H9 (cell line): ENCODE measurements at regions not wholly inside any gene's neighbourhood (a gene's known extent, or its start where the extent isn't known, plus 50 kb on each side); places are given as distances from the start of the nearest gene placed in this dataset.

Experiments used
- DNase-seq: peaks from one replicate; pipeline ENCODE4 v3.0.0-alpha.2; 2017
- H2AFZ ChIP-seq: one replicate; pipeline ENCODE4 v1.6.1; 2013; ENCODE audit warnings: mild to moderate bottlenecking, low read length, control low read depth, moderate library complexity
- H2AK5ac ChIP-seq: 2 replicates; pipeline ENCODE4 v1.6.1; 2013; ENCODE audit warnings: low read length, control low read depth, mixed read lengths; ENCODE audit not compliant: insufficient read length
- H2BK120ac ChIP-seq: one replicate; pipeline ENCODE4 v1.6.1; 2013; ENCODE audit warnings: low read depth, mild to moderate bottlenecking, low read length, control low read depth, inconsistent platforms; ENCODE audit not compliant: poor library complexity, severe bottlenecking
- H2BK12ac ChIP-seq: 2 replicates; pipeline ENCODE4 v1.6.1; 2013; ENCODE audit warnings: low read length, control low read depth, mixed read lengths, low read depth; ENCODE audit not compliant: insufficient read length
- H2BK15ac ChIP-seq: 2 replicates; pipeline ENCODE4 v1.6.1; 2013; ENCODE audit warnings: low read depth, low read length, control low read depth
- H2BK20ac ChIP-seq: one replicate; pipeline ENCODE4 v1.6.1; 2013; ENCODE audit warnings: low read depth, mild to moderate bottlenecking, low read length, control low read depth, inconsistent platforms; ENCODE audit not compliant: poor library complexity, severe bottlenecking
- H2BK5ac ChIP-seq: 2 replicates; pipeline ENCODE4 v1.6.1; 2013; ENCODE audit warnings: low read length, control low read depth, mixed read lengths; ENCODE audit not compliant: insufficient read length
- H3K14ac ChIP-seq: 2 replicates; pipeline ENCODE4 v1.6.1; 2013; ENCODE audit warnings: low read length, control low read depth; ENCODE audit not compliant: insufficient read depth
- H3K18ac ChIP-seq: 2 replicates; pipeline ENCODE4 v1.6.1; 2013; ENCODE audit warnings: low read depth, mild to moderate bottlenecking, mixed read lengths, low read length, control low read depth; ENCODE audit not compliant: insufficient read length
- H3K23ac ChIP-seq: 2 replicates; pipeline ENCODE4 v1.6.1; 2013; ENCODE audit warnings: low read length, control low read depth, mixed read lengths, low read depth; ENCODE audit not compliant: insufficient read length
- H3K23me2 ChIP-seq: 2 replicates; pipeline ENCODE4 v1.6.1; 2013; ENCODE audit warnings: low read depth, mild to moderate bottlenecking, mixed read lengths, low read length, control low read depth; ENCODE audit not compliant: insufficient read length, poor library complexity, severe bottlenecking
- H3K27ac ChIP-seq: 2 replicates; pipeline ENCODE4 v1.5.1; 2013; ENCODE audit warnings: low read length, control low read depth, mixed read lengths, low read depth; ENCODE audit not compliant: insufficient read length
- H3K27me3 ChIP-seq: 2 replicates; pipeline ENCODE4 v1.6.1; 2013; ENCODE audit warnings: low read length, control low read depth, inconsistent platforms; ENCODE audit not compliant: insufficient read depth
- H3K4ac ChIP-seq: 2 replicates; pipeline ENCODE4 v1.6.1; 2013; ENCODE audit warnings: low read depth, mild to moderate bottlenecking, control low read depth, inconsistent platforms, low read length, moderate library complexity
- H3K4me1 ChIP-seq: 2 replicates; pipeline ENCODE4 v1.6.1; 2013; ENCODE audit warnings: low read length, control low read depth, inconsistent platforms; ENCODE audit not compliant: insufficient read depth
- H3K4me2 ChIP-seq: 2 replicates; pipeline ENCODE4 v1.6.1; 2013; ENCODE audit warnings: low read length, control low read depth, mixed read lengths; ENCODE audit not compliant: insufficient read length, insufficient read depth
- H3K56ac ChIP-seq: 2 replicates; pipeline ENCODE4 v1.6.1; 2013; ENCODE audit warnings: low read depth, mild to moderate bottlenecking, mixed read lengths, low read length, control low read depth; ENCODE audit not compliant: insufficient read length
- H3K79me1 ChIP-seq: 2 replicates; pipeline ENCODE4 v1.6.1; 2013; ENCODE audit warnings: low read depth, mild to moderate bottlenecking, moderate library complexity, low read length, control low read depth, inconsistent platforms; ENCODE audit not compliant: insufficient read depth, poor library complexity, severe bottlenecking
- H3K79me2 ChIP-seq: 2 replicates; pipeline ENCODE4 v1.6.1; 2013; ENCODE audit warnings: low read length, control low read depth, inconsistent platforms; ENCODE audit not compliant: insufficient read depth
- H3K9ac ChIP-seq: 2 replicates; pipeline ENCODE4 v1.6.1; 2013; ENCODE audit warnings: low read length, control low read depth, mixed read lengths; ENCODE audit not compliant: insufficient read length; ENCODE audit errors: extremely low read depth
- H3K9me3 ChIP-seq: one replicate; pipeline ENCODE4 v1.6.1; 2013; ENCODE audit warnings: low read depth, low read length, inconsistent platforms; ENCODE audit not compliant: control insufficient read depth
- H3T11ph ChIP-seq: one replicate; pipeline ENCODE4 v1.6.1; 2013; ENCODE audit warnings: mild to moderate bottlenecking, low read length, control low read depth, inconsistent platforms
- H4K20me1 ChIP-seq: one replicate; pipeline ENCODE4 v1.6.1; 2013; ENCODE audit not compliant: control insufficient read depth, insufficient read length, insufficient read depth
- H4K5ac ChIP-seq: 2 replicates; pipeline ENCODE4 v1.6.1; 2013; ENCODE audit warnings: low read depth, mild to moderate bottlenecking, mixed read lengths, low read length, control low read depth; ENCODE audit not compliant: insufficient read length
- H4K8ac ChIP-seq: replicated peaks from 2 replicates; pipeline ENCODE4 v1.6.1; 2013; ENCODE audit warnings: low read length, control low read depth, mixed read lengths, low read depth; ENCODE audit not compliant: insufficient read length
- H4K91ac ChIP-seq: 2 replicates; pipeline ENCODE4 v1.6.1; 2013; ENCODE audit warnings: low read depth, mild to moderate bottlenecking, moderate library complexity, mixed read lengths, low read length, control low read depth; ENCODE audit not compliant: insufficient read length
- H3K27ac Mint-ChIP-seq, 3 experiments: 2 replicates in 2 of 3; 3 replicates in 1 of 3; pipeline ENCODE4 v1.8.0; 2020 to 2021; ENCODE audit warnings: mixed read lengths in 3 of 3, mild to moderate bottlenecking in 1 of 3, moderate library complexity in 1 of 3
- H3K27me3 Mint-ChIP-seq: 2 replicates; pipeline ENCODE4 v1.8.0; 2021; ENCODE audit warnings: low read depth, mild to moderate bottlenecking, moderate library complexity, mixed read lengths
- H3K36me3 Mint-ChIP-seq, 3 experiments: 2 replicates in 2 of 3; 3 replicates in 1 of 3; pipeline ENCODE4 v1.8.0; 2020 to 2021; ENCODE audit warnings: low read depth in 3 of 3, mixed read lengths in 3 of 3; ENCODE audit not compliant: insufficient read depth in 1 of 3
- H3K4me1 Mint-ChIP-seq, 2 experiments: 2 replicates each; pipeline ENCODE4 v1.8.0; 2020; ENCODE audit warnings: mixed read lengths in 2 of 2
- H3K4me3 Mint-ChIP-seq, 2 experiments: 2 replicates in 1 of 2; 3 replicates in 1 of 2; pipeline ENCODE4 v1.8.0; 2020 to 2021; ENCODE audit warnings: mild to moderate bottlenecking in 2 of 2, mixed read lengths in 2 of 2, moderate library complexity in 1 of 2
- H3K9me3 Mint-ChIP-seq, 2 experiments: 2 replicates in 1 of 2; 3 replicates in 1 of 2; pipeline ENCODE4 v1.8.0; 2020; ENCODE audit warnings: mild to moderate bottlenecking in 2 of 2, mixed read lengths in 2 of 2, moderate library complexity in 1 of 2
- WGBS: extraction: QIAGEN DNeasy Blood & Tissue Kit; methylation state at CpG from one replicate; pipeline ENCODE4 v1.1.7; 2013; ENCODE audit warnings: missing lambda C conversion rate, low lambda C conversion rate, mixed read lengths; ENCODE audit not compliant: insufficient read length; ENCODE audit errors: extremely low coverage; 5-methylcytosine and 5-hydroxymethylcytosine counted together
- TF ChIP-seq, protein P1 (sequence below): fragments of 200-600 bp; sonication (generic); conservative IDR thresholded peaks from 3 replicates; pipeline ENCODE4 v1.8.0; 2021; ENCODE audit warnings: antibody characterized with exemption, mild to moderate bottlenecking

DNA sequence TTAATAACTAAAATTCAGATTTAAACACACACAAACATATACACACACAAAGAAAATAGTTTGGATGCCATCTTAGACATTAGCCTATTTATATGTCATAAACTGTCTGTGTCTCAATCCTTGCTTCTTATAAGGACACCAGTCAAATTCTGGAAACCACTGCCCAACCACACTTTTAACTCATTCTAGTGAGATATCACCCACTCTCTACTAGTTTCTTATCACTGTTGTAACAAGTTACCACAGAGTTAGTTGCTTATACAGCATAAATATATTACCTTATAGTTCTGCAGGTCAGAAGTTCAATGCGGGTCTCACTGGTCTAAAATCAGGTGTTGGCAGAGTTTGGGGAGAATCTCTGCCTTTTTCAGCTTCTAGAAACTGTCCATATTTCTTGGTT, 239.1 kb downstream of the MTX2 start:
- Histone ChIP-seq H3K9me3 (no peaks in the 10 kb centered on the region), H3K23ac (no peak overlapping the region), H3K4ac (no peak overlapping the region), H3K27ac (no peak overlapping the region), H2BK120ac (no peak overlapping the region), H2BK5ac (no peak overlapping the region), H3K27me3 (no peaks in the 10 kb centered on the region), H4K5ac (no peak overlapping the region), H2AFZ (no peak overlapping the region), H4K91ac (no peak overlapping the region), H3K9ac (no peak overlapping the region), H4K20me1 (no peaks in the 10 kb centered on the region), H3K79me1 (no peaks in the 10 kb centered on the region), H2BK12ac (no peak overlapping the region), H3K56ac (no peak overlapping the region), H2BK15ac (no peak overlapping the region), H3K4me2 (no peak overlapping the region), H3T11ph (no peak overlapping the region), H4K8ac (no peak overlapping the region), H3K14ac (no peak overlapping the region), H2BK20ac (no peak overlapping the region), H3K79me2 (no peaks in the 10 kb centered on the region), H2AK5ac (no peak overlapping the region), H3K23me2 (no peaks in the 10 kb centered on the region), H3K18ac (no peak overlapping the region), H3K4me1 (no peaks in the 10 kb centered on the region)
- DNase-seq = no peak
- Mint-ChIP-seq H3K36me3 (no peaks in the 10 kb centered on the region), H3K27me3 (peaks cover 66% of the 10 kb centered on the region), H3K4me3 (no peak overlapping the region), H3K9me3 (no peaks in the 10 kb centered on the region), H3K27ac (no peak overlapping the region), H3K4me1 (no peaks in the 10 kb centered on the region)
- WGBS = no CpG with 5 or more reads among the region's 1 CpG
- TF ChIP-seq, protein P1, sequence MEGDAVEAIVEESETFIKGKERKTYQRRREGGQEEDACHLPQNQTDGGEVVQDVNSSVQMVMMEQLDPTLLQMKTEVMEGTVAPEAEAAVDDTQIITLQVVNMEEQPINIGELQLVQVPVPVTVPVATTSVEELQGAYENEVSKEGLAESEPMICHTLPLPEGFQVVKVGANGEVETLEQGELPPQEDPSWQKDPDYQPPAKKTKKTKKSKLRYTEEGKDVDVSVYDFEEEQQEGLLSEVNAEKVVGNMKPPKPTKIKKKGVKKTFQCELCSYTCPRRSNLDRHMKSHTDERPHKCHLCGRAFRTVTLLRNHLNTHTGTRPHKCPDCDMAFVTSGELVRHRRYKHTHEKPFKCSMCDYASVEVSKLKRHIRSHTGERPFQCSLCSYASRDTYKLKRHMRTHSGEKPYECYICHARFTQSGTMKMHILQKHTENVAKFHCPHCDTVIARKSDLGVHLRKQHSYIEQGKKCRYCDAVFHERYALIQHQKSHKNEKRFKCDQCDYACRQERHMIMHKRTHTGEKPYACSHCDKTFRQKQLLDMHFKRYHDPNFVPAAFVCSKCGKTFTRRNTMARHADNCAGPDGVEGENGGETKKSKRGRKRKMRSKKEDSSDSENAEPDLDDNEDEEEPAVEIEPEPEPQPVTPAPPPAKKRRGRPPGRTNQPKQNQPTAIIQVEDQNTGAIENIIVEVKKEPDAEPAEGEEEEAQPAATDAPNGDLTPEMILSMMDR = no peak
